H1 (cell line): ENCODE measurements at regions not wholly inside any gene's neighbourhood (a gene's known extent, or its start where the extent isn't known, plus 50 kb on each side); places are given as distances from the start of the nearest gene placed in this dataset.

Experiments
- CTCF ChIA-PET: fragments of 300-600 bp; sonication (Branson Sonifier 250); formaldehyde crosslinking; loops from one replicate; lab custom pipeline; 2021; ENCODE audit not compliant: partially characterized antibody; lab: Charles Lee
- POLR2A ChIA-PET: fragments of 300-600 bp; sonication (Branson Sonifier 250); formaldehyde crosslinking; loops from one replicate; lab custom pipeline; 2021; ENCODE audit warnings: inconsistent platforms; ENCODE audit not compliant: partially characterized antibody; lab: Charles Lee
- DNase-seq, 2 experiments: peaks; one replicate each; pipeline versions ENCODE4 v3.0.0 to v3.0.0-alpha.2; 2010 to 2022; ENCODE audit warnings: low spot score in 2 of 2, low read depth in 1 of 2, mixed read lengths in 1 of 2
- FAIRE-seq: peaks from 2 replicates; lab custom pipeline; 2011; peaks lifted over from hg19 to GRCh38; lab: Jason Lieb, UNC
- H2AFZ ChIP-seq: 2 replicates; pipeline ENCODE4 v1.8.1; 2012; ENCODE audit warnings: low read length, inconsistent platforms
- H2AK5ac ChIP-seq: 2 replicates; pipeline ENCODE4 v1.6.1; 2013; ENCODE audit warnings: low read depth, low read length
- H2BK120ac ChIP-seq: replicated peaks from 2 replicates; pipeline ENCODE3; 2013; ENCODE audit warnings: low read depth, low read length, inconsistent platforms
- H2BK12ac ChIP-seq: 2 replicates; pipeline ENCODE4 v1.6.1; 2013; ENCODE audit warnings: low read depth, low read length
- H2BK15ac ChIP-seq: 2 replicates; pipeline ENCODE4 v1.6.1; 2013; ENCODE audit warnings: low read length
- H2BK20ac ChIP-seq: 2 replicates; pipeline ENCODE4 v1.6.1; 2013; ENCODE audit warnings: low read length
- H2BK5ac ChIP-seq: 2 replicates; pipeline ENCODE4 v1.6.1; 2013; ENCODE audit warnings: low read depth, low read length
- H3K14ac ChIP-seq: 2 replicates; pipeline ENCODE4 v1.6.1; 2013; ENCODE audit warnings: inconsistent platforms; ENCODE audit not compliant: insufficient read length
- H3K18ac ChIP-seq: 2 replicates; pipeline ENCODE4 v1.6.1; 2013; ENCODE audit warnings: low read length; ENCODE audit errors: extremely low read depth
- H3K23ac ChIP-seq: 2 replicates; pipeline ENCODE4 v1.6.1; 2013; ENCODE audit warnings: inconsistent platforms; ENCODE audit not compliant: insufficient read length
- H3K23me2 ChIP-seq: 2 replicates; pipeline ENCODE4 v1.6.1; 2013; ENCODE audit warnings: low read depth, low read length
- H3K27ac ChIP-seq: 2 replicates; pipeline ENCODE4 v1.6.1; 2011; ENCODE audit warnings: low read depth, low read length, inconsistent platforms
- H3K27me3 ChIP-seq, 4 experiments: replicated peaks in 1 of 4; 1 replicate in 1 of 4; 2 replicates in 3 of 4; pipeline versions ENCODE4 v1.6.1 to v1.8.1; 2011 to 2013; ENCODE audit warnings: low read length in 3 of 4, mild to moderate bottlenecking in 3 of 4, inconsistent platforms in 2 of 4, mixed read lengths in 2 of 4, moderate library complexity in 1 of 4; ENCODE audit not compliant: control insufficient read depth in 3 of 4, insufficient read depth in 3 of 4; ENCODE audit errors: extremely low read depth in 1 of 4
- H3K36me3 ChIP-seq, 4 experiments: 2 replicates each; pipeline versions ENCODE4 v1.6.1 to v1.8.1; 2011 to 2013; ENCODE audit warnings: mild to moderate bottlenecking in 4 of 4, low read length in 3 of 4, moderate library complexity in 2 of 4, control low read depth in 1 of 4, inconsistent platforms in 1 of 4; ENCODE audit not compliant: insufficient read depth in 4 of 4, control insufficient read depth in 2 of 4
- H3K4ac ChIP-seq: replicated peaks from 2 replicates; pipeline ENCODE3; 2013; ENCODE audit warnings: low read length, low read depth, mixed read lengths, inconsistent platforms; ENCODE audit not compliant: insufficient read length
- H3K4me1 ChIP-seq, 4 experiments: replicated peaks in 1 of 4; 1 replicate in 1 of 4; 2 replicates in 3 of 4; pipeline versions ENCODE4 v1.6.1 to v1.8.1; 2011 to 2013; ENCODE audit warnings: low read length in 3 of 4, inconsistent platforms in 2 of 4, mixed read lengths in 1 of 4; ENCODE audit not compliant: insufficient read depth in 4 of 4, control insufficient read depth in 3 of 4
- H3K4me2 ChIP-seq, 2 experiments: 2 replicates each; pipeline versions ENCODE4 v1.6.1 to v1.8.1; 2011 to 2013; ENCODE audit warnings: low read depth in 2 of 2, low read length in 2 of 2, control low read depth in 1 of 2, inconsistent platforms in 1 of 2, mild to moderate bottlenecking in 1 of 2; ENCODE audit not compliant: insufficient read depth in 1 of 2
- H3K4me3 ChIP-seq, 4 experiments: fragments of 200-600, 300-600 bp in 1 of 4; sonication (generic), shearing (Covaris generic), sonication (Bioruptor Twin) in 1 of 4; 2 replicates each; pipeline versions ENCODE4 v1.5.1 to v1.8.1; 2011 to 2016; ENCODE audit warnings: low read length in 4 of 4, low read depth in 3 of 4, control low read depth in 2 of 4, inconsistent platforms in 2 of 4, mild to moderate bottlenecking in 2 of 4, mixed read lengths in 1 of 4, moderate library complexity in 1 of 4; ENCODE audit not compliant: insufficient read depth in 2 of 4; ENCODE audit errors: extremely low read depth in 1 of 4
- H3K56ac ChIP-seq: replicated peaks from 2 replicates; pipeline ENCODE3; 2013; ENCODE audit warnings: low read depth, mild to moderate bottlenecking, mixed read lengths, low read length, inconsistent platforms; ENCODE audit not compliant: insufficient read length
- H3K79me1 ChIP-seq: 2 replicates; pipeline ENCODE4 v1.6.1; 2013; ENCODE audit warnings: low read depth, low read length, control low read depth
- H3K79me2 ChIP-seq, 2 experiments: 2 replicates each; pipeline versions ENCODE4 v1.6.1 to v1.8.1; 2012 to 2013; ENCODE audit warnings: low read length in 2 of 2, mild to moderate bottlenecking in 2 of 2, inconsistent platforms in 1 of 2; ENCODE audit not compliant: insufficient read depth in 2 of 2, control insufficient read depth in 1 of 2
- H3K9ac ChIP-seq, 4 experiments: replicated peaks in 1 of 4; 1 replicate in 1 of 4; 2 replicates in 3 of 4; pipeline versions ENCODE4 v1.6.1 to v1.8.1; 2011 to 2013; ENCODE audit warnings: low read depth in 3 of 4, low read length in 3 of 4, control low read depth in 2 of 4, mild to moderate bottlenecking in 2 of 4, moderate library complexity in 2 of 4, inconsistent platforms in 1 of 4; ENCODE audit errors: extremely low read depth in 1 of 4
- H3K9me3 ChIP-seq, 2 experiments: 2 replicates each; pipeline versions ENCODE4 v1.6.1 to v1.8.1; 2012 to 2013; ENCODE audit warnings: mild to moderate bottlenecking in 2 of 2, moderate library complexity in 2 of 2, control low read depth in 1 of 2, inconsistent platforms in 1 of 2, low read depth in 1 of 2, low read length in 1 of 2, mixed read lengths in 1 of 2; ENCODE audit not compliant: insufficient read depth in 2 of 2
- H4K20me1 ChIP-seq, 2 experiments: replicated peaks in 1 of 2; 2 replicates each; pipeline versions ENCODE3 to v1.8.1; 2011 to 2013; ENCODE audit warnings: inconsistent platforms in 2 of 2, low read length in 2 of 2, mild to moderate bottlenecking in 1 of 2; ENCODE audit not compliant: insufficient read depth in 2 of 2, control insufficient read depth in 1 of 2
- H4K5ac ChIP-seq: 2 replicates; pipeline ENCODE4 v1.6.1; 2013; ENCODE audit warnings: low read length, low read depth, mixed read lengths, inconsistent platforms; ENCODE audit not compliant: insufficient read length
- H4K8ac ChIP-seq: 2 replicates; pipeline ENCODE4 v1.8.0; 2013; ENCODE audit warnings: mild to moderate bottlenecking, moderate library complexity, low read length, inconsistent platforms; ENCODE audit not compliant: insufficient read depth; ENCODE audit errors: extremely low read depth
- H4K91ac ChIP-seq: replicated peaks from 2 replicates; pipeline ENCODE3; 2013; ENCODE audit warnings: low read length, mixed read lengths, inconsistent platforms; ENCODE audit not compliant: insufficient read length
- SUZ12 ChIP-seq: fragments of 200-600 bp; sonication (generic); IDR thresholded peaks from 2 replicates; pipeline ENCODE4 v1.6.1; 2012; ENCODE audit warnings: mild to moderate bottlenecking, inconsistent platforms, low read length, moderate library complexity, mixed read lengths
- WGBS, 2 experiments: shearing (Covaris generic) in 1 of 2; methylation state at CpG; one replicate each; pipeline versions ENCODE4 v1.1.6 to v1.1.7; 2013 to 2015; ENCODE audit warnings: low lambda C conversion rate in 2 of 2, mixed read lengths in 2 of 2, inconsistent platforms in 1 of 2, low coverage in 1 of 2, missing lambda C conversion rate in 1 of 2; ENCODE audit not compliant: insufficient replicate concordance in 2 of 2, insufficient coverage in 1 of 2, insufficient read length in 1 of 2; ENCODE audit errors: extremely low coverage in 1 of 2, missing lambda C conversion rate in 1 of 2; 5-methylcytosine and 5-hydroxymethylcytosine counted together

GRCh38 chr6:141666187-141666586 is 466.5 kb upstream of the GJE1 start:
- Histone ChIP-seq H2AFZ (no peak overlapping the region), H3K9me3 (no peaks in the 10 kb centered on the region), H3K79me1 (no peaks in the 10 kb centered on the region), H3K4me1 (no peaks in the 10 kb centered on the region), H2BK120ac (no peak overlapping the region), H2BK12ac (no peak overlapping the region), H3K18ac (no peak overlapping the region), H3K9ac (no peak overlapping the region), H3K27me3 (no peaks in the 10 kb centered on the region), H3K27ac (no peak overlapping the region), H4K5ac (no peak overlapping the region), H3K4me3 (no peak overlapping the region), H2BK15ac (no peak overlapping the region), H3K14ac (no peak overlapping the region), H3K4ac (no peak overlapping the region), H3K23ac (no peak overlapping the region), H4K8ac (no peak overlapping the region), H3K23me2 (no peaks in the 10 kb centered on the region), H3K4me2 (no peak overlapping the region), H3K79me2 (no peaks in the 10 kb centered on the region), H3K36me3 (no peaks in the 10 kb centered on the region), H2BK20ac (no peak overlapping the region), H2AK5ac (no peak overlapping the region), H3K56ac (no peak overlapping the region), H4K20me1 (no peaks in the 10 kb centered on the region), H2BK5ac (no peak overlapping the region), H4K91ac (no peak overlapping the region)
- DNase-seq = no peak
- no peak for FAIRE-seq
- WGBS, 2 experiments = 81% methylated on average over 1 of the region's 1 CpG; no CpG with 5 or more reads in 1 of the 2 experiments
- POLR2A ChIA-PET = no interaction called here
- CTCF ChIA-PET = interaction anchor here (0.6 to 1.8 kb wide), 3 partner anchors 11 to 950 kb away, joined by 4 to 7 read pairs (median 5); no protein-coding TSS in a partner anchor
- no peak for TF ChIP-seq SUZ12
